ENCODE measurements at regions not wholly inside any gene's neighbourhood (a gene's known extent, or its start where the extent isn't known, plus 50 kb on each side); places are given as distances from the start of the nearest gene placed in this dataset.

GRCh38 chr6:37106051-37106363 is 63.9 kb upstream of the PIM1 start:
- TF ChIP-seq, protein P1, sequence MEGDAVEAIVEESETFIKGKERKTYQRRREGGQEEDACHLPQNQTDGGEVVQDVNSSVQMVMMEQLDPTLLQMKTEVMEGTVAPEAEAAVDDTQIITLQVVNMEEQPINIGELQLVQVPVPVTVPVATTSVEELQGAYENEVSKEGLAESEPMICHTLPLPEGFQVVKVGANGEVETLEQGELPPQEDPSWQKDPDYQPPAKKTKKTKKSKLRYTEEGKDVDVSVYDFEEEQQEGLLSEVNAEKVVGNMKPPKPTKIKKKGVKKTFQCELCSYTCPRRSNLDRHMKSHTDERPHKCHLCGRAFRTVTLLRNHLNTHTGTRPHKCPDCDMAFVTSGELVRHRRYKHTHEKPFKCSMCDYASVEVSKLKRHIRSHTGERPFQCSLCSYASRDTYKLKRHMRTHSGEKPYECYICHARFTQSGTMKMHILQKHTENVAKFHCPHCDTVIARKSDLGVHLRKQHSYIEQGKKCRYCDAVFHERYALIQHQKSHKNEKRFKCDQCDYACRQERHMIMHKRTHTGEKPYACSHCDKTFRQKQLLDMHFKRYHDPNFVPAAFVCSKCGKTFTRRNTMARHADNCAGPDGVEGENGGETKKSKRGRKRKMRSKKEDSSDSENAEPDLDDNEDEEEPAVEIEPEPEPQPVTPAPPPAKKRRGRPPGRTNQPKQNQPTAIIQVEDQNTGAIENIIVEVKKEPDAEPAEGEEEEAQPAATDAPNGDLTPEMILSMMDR (IDR thresholded peaks at IDR 0.05) = no peak
- TF ChIP-seq POLR2A (IDR thresholded peaks at IDR 0.05) (no peak), POLR2AphosphoS5 (IDR thresholded peaks at IDR 0.05) (no peak)
